Jurkat, Clone E6-1 (cell line): ENCODE measurements at regions not wholly inside any gene's neighbourhood (a gene's known extent, or its start where the extent isn't known, plus 50 kb on each side); places are given as distances from the start of the nearest gene placed in this dataset.

Experiments used
- DNase-seq: peaks from one replicate; pipeline ENCODE4 v3.0.0-alpha.2; 2011; ENCODE audit warnings: low read depth, low spot score
- H3K4me3 ChIP-seq: 2 replicates; pipeline ENCODE4 v1.5.1; 2011; ENCODE audit warnings: mild to moderate bottlenecking, low read length, control low read depth, moderate library complexity

DNA sequence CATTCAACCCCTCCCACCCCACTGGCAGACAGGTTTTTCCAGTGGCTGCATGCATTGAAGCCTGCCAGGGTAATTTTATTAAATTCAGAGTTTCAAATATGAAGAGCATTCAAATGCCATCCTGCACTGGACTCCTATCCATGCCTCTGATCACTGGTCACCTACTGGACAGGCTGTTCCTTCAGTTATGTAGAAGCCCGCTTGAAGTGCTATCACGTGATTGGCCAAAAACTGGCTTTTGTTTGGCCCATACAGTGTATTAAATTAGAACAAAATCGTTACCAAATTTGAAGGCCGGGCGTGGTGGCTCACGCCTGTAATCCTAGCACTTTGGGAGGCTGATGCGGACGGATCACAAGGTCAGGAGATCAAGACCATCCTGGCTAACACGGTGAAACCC is 464.1 kb downstream of the TSN start:
- no peak for DNase-seq
- no peak overlapping the region for H3K4me3 ChIP-seq

GRCh38 chr2:122221665-122222064 is 466.2 kb downstream of the TSN start:
- H3K4me3 ChIP-seq, result no peak overlapping the region
- no peak for DNase-seq

DNA sequence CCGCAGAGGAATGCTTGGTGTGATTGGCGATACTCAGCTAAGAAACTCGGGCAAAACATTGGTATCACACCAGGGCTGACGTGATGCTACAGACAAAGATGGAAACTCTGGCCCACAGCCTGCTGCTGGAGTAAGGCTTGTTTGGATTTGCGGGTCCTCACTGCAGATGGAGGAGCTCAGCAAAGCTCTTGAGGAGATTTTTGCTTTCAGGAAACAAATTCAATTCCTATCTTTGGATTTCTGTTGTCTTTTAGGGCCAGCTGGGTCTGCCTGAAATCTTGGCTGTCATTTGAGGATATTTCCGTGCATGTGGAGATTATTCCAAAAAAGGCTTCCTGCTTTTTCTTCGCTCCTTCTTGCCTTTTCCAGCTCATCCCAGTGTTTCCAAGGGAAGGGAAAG is 475.8 kb downstream of the TSN start:
- DNase-seq, result no peak
- no peak overlapping the region for H3K4me3 ChIP-seq

DNA sequence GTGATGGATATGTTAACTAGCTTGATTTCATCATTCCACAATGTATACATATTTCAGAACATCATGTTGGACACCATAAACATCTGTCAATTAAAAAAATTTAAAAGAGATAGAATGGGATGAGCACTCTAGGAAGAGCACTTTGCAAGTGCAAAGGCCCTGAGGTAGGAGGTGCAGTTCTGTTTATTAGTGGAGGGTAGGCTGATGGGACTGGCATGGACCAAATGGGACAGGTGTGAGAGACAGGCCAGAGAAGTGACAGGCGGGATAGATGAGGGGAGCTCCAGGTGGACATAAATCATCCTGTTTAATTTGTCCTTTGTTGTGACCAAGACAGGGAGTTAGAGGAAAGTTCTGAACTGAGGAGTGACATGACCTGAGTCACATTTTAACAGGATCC is 477.9 kb downstream of the TSN start:
- H3K4me3 ChIP-seq, result no peak overlapping the region
- DNase-seq, result no peak

DNA sequence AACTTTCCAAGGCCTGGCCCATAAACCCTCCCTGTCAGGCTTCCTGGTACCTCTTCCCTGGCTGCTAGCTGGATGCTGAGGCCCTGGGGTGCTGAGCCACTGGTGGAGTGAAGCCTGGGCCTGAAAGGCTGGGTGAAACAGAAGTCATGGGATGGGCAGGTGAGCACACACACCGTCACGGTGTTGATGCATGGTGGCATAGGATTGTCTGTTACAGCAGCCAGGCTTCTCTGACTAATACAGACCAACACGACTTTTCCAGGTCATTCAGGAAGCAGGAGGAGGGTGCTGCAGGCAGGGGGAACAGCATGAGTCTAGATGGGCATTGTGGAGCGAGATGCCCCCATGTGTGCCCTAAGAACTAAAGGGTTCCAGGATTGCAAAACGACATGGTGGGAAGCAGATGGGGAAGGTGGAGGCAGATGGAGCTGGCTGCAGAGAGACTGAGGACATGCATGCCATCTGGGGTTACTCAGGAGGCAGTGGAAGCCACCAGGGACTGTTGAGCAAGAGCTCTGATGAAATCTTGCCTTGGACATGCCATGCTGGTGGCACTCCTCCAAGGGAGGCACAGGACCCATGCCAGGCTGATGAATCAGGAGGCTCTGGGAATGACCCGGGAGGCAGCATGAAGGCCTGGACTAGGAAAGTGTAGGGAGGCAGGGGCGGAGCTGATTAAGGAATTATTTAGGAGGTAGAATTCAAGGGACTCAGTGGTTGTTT is 480.9 kb downstream of the TSN start:
- DNase-seq, result no peak
- H3K4me3 ChIP-seq, result no peak overlapping the region

DNA sequence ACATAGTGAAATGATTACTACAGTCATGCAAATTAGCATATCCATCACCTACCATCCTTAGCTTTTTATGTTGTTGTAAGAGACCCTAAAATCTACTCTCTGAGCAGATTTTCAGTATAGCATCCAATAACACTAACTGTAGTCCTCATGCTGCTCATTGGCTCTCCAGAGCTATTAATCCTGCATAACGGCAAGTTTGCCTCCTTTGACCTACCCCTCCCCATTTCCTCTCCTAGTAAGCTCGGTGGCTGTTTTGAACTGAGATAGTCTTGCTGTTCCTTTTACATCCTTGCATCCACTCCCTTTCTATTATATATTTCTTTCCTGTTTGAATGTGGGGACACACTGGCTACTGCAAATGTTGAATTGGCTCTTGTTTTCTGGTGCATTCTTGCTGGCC is 481.5 kb downstream of the TSN start:
- DNase-seq, result peak; percentile 12
- no peak overlapping the region for H3K4me3 ChIP-seq

GRCh38 chr2:122237450-122237849 is 482.0 kb downstream of the TSN start:
- no peak for DNase-seq
- H3K4me3 ChIP-seq, result no peak overlapping the region

DNA sequence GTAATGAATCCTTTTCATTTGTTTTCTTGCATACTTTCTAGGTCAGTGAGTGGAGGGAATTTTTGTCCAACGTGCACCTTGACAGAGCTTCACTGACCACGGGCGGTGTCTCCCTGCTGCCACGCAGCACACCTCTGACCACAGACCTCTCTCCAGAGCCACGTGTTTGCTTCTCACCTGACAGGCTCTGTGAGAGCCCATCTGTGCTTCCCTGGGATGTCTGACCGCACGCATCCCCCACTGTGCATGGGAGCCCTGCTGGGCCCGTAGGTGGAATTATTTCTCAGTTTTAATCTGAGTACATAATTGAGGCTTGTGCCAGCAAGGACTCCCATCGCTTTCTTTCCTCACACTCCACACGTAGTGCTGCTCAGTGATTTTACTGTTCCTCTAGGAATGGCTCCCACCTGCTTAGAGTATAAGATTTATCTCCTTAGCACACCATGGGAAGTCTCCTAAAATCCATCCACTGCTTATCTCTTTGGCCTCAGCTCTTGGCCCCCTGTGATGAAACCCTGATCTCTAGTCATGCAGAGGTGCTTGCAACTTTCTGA is 482.6 kb downstream of the TSN start:
- no peak for DNase-seq

GRCh38 chr2:122239440-122239839 is 484.0 kb downstream of the TSN start:
- DNase-seq, result no peak
- no peak overlapping the region for H3K4me3 ChIP-seq

More for the DNA sequence above, 482.6 kb downstream of the TSN start:
- no peak overlapping the region for H3K4me3 ChIP-seq

GRCh38 chr2:122244598-122245229 is 489.3 kb downstream of the TSN start:
- DNase-seq, result no peak
- H3K4me3 ChIP-seq, result no peak overlapping the region

- H3K4me3 ChIP-seq, result no peak overlapping the region
- no peak for DNase-seq
Measured at GRCh38 chr2:122249673-122250072, 494.2 kb downstream of the TSN start.

- H3K4me3 ChIP-seq, result no peak overlapping the region
- no peak for DNase-seq
Measured at GRCh38 chr2:122251158-122251557, 495.7 kb downstream of the TSN start.

- no peak for DNase-seq
- no peak overlapping the region for H3K4me3 ChIP-seq
Measured at GRCh38 chr2:122251566-122251965, 496.1 kb downstream of the TSN start.

- no peak for DNase-seq
- no peak overlapping the region for H3K4me3 ChIP-seq
Measured at GRCh38 chr2:122255924-122256323, 500.5 kb downstream of the TSN start.

DNA sequence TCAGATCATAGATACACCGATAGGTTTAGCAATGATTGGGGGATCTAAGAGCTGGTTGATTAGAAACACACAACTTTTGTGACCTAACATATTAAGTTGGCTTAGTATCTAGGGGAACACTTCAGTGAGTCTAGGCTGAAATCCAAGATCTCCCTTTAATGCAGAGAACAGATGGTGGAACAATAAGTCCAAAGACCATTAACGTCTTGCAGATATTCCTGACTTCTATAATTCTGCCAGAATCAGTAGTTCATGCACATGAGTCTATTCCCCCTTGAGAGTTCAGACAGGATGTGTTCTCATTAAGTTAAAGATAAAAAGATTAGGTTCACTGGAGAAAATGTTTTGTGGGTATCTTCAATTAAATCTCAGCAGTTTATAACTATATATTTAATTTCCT is 506.5 kb downstream of the TSN start:
- no peak overlapping the region for H3K4me3 ChIP-seq
- no peak for DNase-seq

- no peak for DNase-seq
Measured at GRCh38 chr2:122263746-122264145, 508.3 kb downstream of the TSN start.

DNA sequence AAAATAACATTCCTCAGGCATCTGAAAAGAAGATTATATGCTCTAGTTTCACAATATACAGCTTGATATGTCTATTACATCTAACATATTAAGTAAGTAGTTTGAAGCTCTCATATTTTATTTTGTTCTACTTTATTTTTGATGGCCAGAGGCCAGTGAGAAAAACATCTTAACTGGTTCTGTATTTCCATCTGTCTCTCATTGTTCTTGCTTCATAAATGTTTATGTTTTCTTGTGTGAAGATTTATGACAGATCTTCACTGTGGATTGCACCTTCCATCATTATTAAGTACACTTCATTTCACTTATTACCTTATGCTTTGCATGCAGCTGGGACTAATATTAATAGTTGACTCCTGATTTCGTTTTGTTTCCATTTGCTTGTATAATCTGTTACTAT is 511.2 kb downstream of the TSN start:
- DNase-seq, result no peak
- no peak overlapping the region for H3K4me3 ChIP-seq

More at GRCh38 chr2:122263746-122264145, 508.3 kb downstream of the TSN start:
- no peak overlapping the region for H3K4me3 ChIP-seq

- DNase-seq, result no peak
- H3K4me3 ChIP-seq, result no peak overlapping the region
Measured at GRCh38 chr2:122267947-122268346, 512.5 kb downstream of the TSN start.

GRCh38 chr2:122273785-122274419 is 518.5 kb downstream of the TSN start:
- H3K4me3 ChIP-seq, result no peak overlapping the region
- DNase-seq, result no peak

GRCh38 chr2:122277956-122278355 is 522.5 kb downstream of the TSN start:
- no peak overlapping the region for H3K4me3 ChIP-seq
- DNase-seq, result no peak
